ENCODE measurements at regions not wholly inside any gene's neighbourhood (a gene's known extent, or its start where the extent isn't known, plus 50 kb on each side); places are given as distances from the start of the nearest gene placed in this dataset.

DNA sequence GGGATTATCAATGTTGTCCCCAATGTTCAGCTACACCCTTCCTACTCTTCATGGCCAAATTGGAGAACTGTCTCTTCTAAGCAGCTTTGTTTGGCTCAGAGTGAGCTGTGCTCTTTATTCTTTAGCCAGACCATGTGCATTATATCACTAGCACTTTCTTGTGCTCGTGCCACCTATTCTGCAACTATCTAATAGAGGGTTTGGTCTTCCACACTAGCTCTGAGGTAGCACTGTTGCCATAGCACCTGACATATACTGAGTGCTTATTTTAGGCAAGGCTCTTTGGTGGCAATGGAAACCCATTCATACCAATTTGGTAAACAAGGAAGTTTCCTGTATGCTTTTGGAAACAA, 394.3 kb upstream of the C2CD4B start:
- 31 to 67% (median 48%) methylated on average over 1 of the region's 1 CpG for WGBS, 5 donors
- intact Hi-C loops (cut with DNase I; ENCODE audit: low total_unique reads): no loop called here
- DNase-seq: no peak
- Histone ChIP-seq H3K4me1 (peaks cover 15 to 34% (median 21%) of the 10 kb centered on the region in 4 donors), H3K9me3 (no peaks in the 10 kb centered on the region), H3K4me3 (no peak overlapping the region), H3K27me3 (no peaks in the 10 kb centered on the region), H3K27ac (peak overlapping the region in 2 of 5 donors; percentile 26 to 79), H3K36me3 (no peaks in the 10 kb centered on the region)
- TF ChIP-seq POLR2AphosphoS5 (IDR thresholded peaks at IDR 0.05) (no peak), POLR2A (IDR thresholded peaks at IDR 0.05) (no peak), EP300 (IDR thresholded peaks at IDR 0.05) (no peak)
- TF ChIP-seq, protein P1, sequence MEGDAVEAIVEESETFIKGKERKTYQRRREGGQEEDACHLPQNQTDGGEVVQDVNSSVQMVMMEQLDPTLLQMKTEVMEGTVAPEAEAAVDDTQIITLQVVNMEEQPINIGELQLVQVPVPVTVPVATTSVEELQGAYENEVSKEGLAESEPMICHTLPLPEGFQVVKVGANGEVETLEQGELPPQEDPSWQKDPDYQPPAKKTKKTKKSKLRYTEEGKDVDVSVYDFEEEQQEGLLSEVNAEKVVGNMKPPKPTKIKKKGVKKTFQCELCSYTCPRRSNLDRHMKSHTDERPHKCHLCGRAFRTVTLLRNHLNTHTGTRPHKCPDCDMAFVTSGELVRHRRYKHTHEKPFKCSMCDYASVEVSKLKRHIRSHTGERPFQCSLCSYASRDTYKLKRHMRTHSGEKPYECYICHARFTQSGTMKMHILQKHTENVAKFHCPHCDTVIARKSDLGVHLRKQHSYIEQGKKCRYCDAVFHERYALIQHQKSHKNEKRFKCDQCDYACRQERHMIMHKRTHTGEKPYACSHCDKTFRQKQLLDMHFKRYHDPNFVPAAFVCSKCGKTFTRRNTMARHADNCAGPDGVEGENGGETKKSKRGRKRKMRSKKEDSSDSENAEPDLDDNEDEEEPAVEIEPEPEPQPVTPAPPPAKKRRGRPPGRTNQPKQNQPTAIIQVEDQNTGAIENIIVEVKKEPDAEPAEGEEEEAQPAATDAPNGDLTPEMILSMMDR (IDR thresholded peaks at IDR 0.05): no peak

DNA sequence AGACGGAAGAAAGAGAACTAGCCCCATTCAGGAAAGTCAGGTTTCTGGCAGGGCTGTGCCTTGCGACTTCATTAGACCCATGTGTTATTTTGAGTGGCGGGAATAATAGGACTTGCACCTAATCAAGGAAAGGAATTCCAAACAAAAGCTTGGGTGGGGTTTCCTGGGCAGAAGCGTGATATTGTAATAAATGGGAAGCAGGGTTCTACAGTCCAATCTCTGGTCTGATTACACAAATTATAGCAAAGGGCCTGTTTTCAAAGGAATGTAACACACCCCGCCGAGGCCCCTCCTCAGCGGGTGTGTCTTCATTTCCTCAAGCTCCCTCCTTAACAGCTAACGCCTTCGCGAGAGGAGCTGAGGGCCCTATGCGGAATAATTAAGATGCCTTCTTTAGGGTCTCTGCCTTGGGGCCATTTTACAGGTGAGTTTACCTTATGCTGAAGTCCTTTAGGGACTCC, 396.0 kb upstream of the C2CD4B start:
- intact Hi-C loops (cut with DNase I; ENCODE audit: low total_unique reads): no loop called here
- Histone ChIP-seq H3K36me3 (no peaks in the 10 kb centered on the region), H3K9me3 (no peaks in the 10 kb centered on the region), H3K4me1 (peaks cover 20 to 49% (median 32%) of the 10 kb centered on the region in 4 donors), H3K4me3 (peak overlapping the region; percentile 16 to 35 (median 28)), H3K27ac (peak overlapping the region; percentile 69 to 79 (median 75)), H3K27me3 (no peaks in the 10 kb centered on the region)
- peak; percentile 43 to 86 for DNase-seq
- TF ChIP-seq, protein P1 (IDR thresholded peaks at IDR 0.05): no peak
- TF ChIP-seq POLR2AphosphoS5 (IDR thresholded peaks at IDR 0.05): peak in 2 of 3 donors; percentile 42 to 61
- 25 to 70% (median 41%) methylated on average over 11 of the region's 11 CpGs for WGBS, 5 donors

DNA sequence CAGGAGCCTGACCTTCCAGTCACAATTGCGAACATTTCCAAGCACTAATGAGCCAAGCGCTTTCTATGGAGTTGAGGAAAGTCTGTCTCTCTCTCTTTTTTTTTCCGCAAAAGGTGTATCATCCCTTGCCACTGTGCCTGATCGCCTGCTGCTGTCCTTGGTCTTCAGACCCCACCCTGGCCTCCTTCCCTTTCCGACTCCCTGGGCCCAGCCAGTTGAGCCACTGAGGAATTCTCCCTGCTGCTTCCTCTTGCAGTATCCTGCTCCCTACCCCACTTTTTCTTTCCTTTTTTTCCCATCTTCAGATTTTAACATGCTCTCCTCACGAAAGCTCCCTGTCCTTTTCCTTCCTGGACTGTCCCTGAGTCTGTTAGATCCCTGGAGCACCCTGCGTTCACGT, 396.5 kb upstream of the C2CD4B start:
- H3K9me3 ChIP-seq: no peaks in the 10 kb centered on the region
- 36 to 58% (median 47%) methylated on average over 8 of the region's 8 CpGs for WGBS, 5 donors
- no peak for DNase-seq
- no peaks in the 10 kb centered on the region for H3K36me3 ChIP-seq
- TF ChIP-seq POLR2AphosphoS5 (IDR thresholded peaks at IDR 0.05): no peak
- TF ChIP-seq, protein P1 (IDR thresholded peaks at IDR 0.05): no peak
- peak overlapping the region; percentile 69 to 79 (median 75) for H3K27ac ChIP-seq
- H3K4me3 ChIP-seq: peak overlapping the region; percentile 16 to 35 (median 28)
- peaks cover 20 to 54% (median 35%) of the 10 kb centered on the region in 4 donors for H3K4me1 ChIP-seq
- intact Hi-C loops (cut with DNase I; ENCODE audit: low total_unique reads): no loop called here
- H3K27me3 ChIP-seq: no peaks in the 10 kb centered on the region

DNA sequence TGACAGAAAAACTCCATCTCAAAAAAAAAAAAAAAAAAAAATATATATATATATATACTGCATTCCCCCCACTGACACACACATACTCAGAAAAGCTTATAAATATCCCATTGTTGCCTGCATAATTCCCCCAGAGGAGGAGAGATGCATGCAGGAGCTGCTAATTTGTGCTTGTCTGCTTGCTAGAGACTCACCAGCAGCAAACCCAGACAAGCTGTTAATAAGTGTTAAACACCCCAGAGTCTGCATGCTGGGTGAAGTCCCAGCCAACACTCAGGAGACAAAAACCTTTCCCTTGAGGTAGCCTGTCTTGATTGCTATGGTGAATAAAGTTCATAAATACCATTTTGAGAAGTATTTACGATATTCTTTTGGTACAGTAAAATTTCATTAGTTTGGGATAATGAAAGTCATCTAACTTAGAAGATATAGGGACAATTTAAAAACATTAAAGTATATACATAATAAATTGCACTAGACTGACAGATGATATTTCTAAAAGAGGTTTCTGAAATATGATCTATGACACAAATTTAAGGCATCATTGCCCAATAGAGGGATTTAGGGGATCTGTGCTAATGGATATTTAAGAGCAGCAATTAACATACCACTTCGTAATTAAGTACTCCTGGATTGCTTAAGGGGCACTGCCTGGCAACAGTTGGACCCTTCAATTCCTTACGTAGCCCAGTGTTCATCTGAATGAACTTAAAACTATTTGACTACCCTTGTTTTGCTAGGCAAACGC, 400.0 kb upstream of the C2CD4B start:
- no peak overlapping the region for H3K4me3 ChIP-seq

More for the DNA sequence above, 400.0 kb upstream of the C2CD4B start:
- no peak for TF ChIP-seq POLR2A (IDR thresholded peaks at IDR 0.05)
- TF ChIP-seq, protein P1 (IDR thresholded peaks at IDR 0.05): no peak
- TF ChIP-seq POLR2AphosphoS5 (IDR thresholded peaks at IDR 0.05): no peak
- no peak for TF ChIP-seq EP300 (IDR thresholded peaks at IDR 0.05)
- H3K9me3 ChIP-seq: no peaks in the 10 kb centered on the region
- peaks cover 22 to 54% (median 33%) of the 10 kb centered on the region in 4 donors for H3K4me1 ChIP-seq
- intact Hi-C loops (cut with DNase I; ENCODE audit: low total_unique reads): no loop called here
- WGBS, 5 donors: 51 to 67% (median 62%) methylated on average over 4 of the region's 4 CpGs
- no peak overlapping the region for H3K27ac ChIP-seq
- peak in 1 of 2 donors; percentile 41 for DNase-seq
- H3K36me3 ChIP-seq: no peaks in the 10 kb centered on the region
- H3K27me3 ChIP-seq: no peaks in the 10 kb centered on the region
